WI38 (cell line): ENCODE measurements at regions not wholly inside any gene's neighbourhood (a gene's known extent, or its start where the extent isn't known, plus 50 kb on each side); places are given as distances from the start of the nearest gene placed in this dataset.
"Not testable (repeated sequence)": the region's sequence is repeated elsewhere in the genome, so short reads cannot be mapped to it uniquely, and the experiment has no call there.

Experiments
- H3K4me3 ChIP-seq: 2 replicates; pipeline ENCODE4 v1.5.1; 2011; ENCODE audit warnings: low read depth, mild to moderate bottlenecking, control low read depth, low read length
- TF ChIP-seq, protein P1 (sequence below): IDR thresholded peaks from 2 replicates; pipeline ENCODE4 v1.5.1; 2012; ENCODE audit warnings: low read depth, mild to moderate bottlenecking, control low read depth, low read length

DNA sequence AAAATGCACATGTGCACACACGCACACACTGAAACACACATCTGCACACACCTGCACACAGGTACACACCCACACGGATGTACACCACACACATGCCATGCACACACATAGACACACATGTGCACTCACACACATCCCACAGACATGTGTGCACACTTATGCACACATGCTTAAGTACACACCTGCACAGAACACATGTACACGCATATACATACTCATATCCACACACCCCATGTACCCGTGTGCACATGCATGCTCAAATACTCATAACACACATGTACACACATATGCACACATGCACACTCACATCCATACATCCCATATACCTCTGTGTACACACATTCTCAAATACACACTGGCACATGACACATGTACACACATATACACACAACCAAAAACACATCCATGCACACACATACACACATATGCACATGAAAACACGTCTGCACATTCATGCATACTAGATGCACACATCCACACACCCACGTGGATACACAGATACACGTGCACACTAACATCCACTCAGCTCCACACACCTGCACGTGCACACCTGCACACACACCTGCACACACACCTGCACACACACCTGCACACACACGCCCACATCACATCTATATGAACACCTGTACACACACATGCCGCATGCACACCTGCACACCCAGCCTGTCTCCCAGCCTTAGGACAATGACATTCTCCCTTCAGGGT is 336.7 kb downstream of the ADGRD1 start:
- TF ChIP-seq, protein P1, sequence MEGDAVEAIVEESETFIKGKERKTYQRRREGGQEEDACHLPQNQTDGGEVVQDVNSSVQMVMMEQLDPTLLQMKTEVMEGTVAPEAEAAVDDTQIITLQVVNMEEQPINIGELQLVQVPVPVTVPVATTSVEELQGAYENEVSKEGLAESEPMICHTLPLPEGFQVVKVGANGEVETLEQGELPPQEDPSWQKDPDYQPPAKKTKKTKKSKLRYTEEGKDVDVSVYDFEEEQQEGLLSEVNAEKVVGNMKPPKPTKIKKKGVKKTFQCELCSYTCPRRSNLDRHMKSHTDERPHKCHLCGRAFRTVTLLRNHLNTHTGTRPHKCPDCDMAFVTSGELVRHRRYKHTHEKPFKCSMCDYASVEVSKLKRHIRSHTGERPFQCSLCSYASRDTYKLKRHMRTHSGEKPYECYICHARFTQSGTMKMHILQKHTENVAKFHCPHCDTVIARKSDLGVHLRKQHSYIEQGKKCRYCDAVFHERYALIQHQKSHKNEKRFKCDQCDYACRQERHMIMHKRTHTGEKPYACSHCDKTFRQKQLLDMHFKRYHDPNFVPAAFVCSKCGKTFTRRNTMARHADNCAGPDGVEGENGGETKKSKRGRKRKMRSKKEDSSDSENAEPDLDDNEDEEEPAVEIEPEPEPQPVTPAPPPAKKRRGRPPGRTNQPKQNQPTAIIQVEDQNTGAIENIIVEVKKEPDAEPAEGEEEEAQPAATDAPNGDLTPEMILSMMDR, result no peak
- H3K4me3 ChIP-seq, result no peak overlapping the region

- H3K4me3 ChIP-seq, result not testable (repeated sequence)
Measured at GRCh38 chr12:131293071-131294015, 339.6 kb downstream of the ADGRD1 start.

- not testable (repeated sequence) for H3K4me3 ChIP-seq
Measured at GRCh38 chr12:131294716-131295115, 341.0 kb downstream of the ADGRD1 start.

DNA sequence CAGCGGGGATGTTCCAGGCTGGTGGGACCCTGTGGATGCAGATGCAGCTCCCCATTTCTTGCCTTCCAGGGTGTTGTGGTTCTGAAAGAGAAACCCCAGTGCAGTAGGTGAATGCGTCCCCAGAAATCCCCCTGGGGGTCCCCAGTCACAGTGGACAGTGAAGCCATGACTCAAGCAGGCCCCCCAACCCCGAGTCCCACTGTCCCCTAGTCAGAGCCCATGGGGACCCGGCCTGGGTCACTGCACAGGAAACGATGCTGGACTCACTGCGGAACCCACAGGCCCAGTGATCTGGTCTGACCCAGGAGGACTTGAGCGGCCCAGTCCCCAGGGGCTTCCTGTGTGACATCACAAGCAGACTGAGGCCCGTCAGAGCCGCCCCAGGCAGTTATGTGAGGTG is 341.4 kb downstream of the ADGRD1 start:
- H3K4me3 ChIP-seq, result not testable (repeated sequence)

- not testable (repeated sequence) for H3K4me3 ChIP-seq
Measured at GRCh38 chr12:131295559-131295958, 341.9 kb downstream of the ADGRD1 start.

DNA sequence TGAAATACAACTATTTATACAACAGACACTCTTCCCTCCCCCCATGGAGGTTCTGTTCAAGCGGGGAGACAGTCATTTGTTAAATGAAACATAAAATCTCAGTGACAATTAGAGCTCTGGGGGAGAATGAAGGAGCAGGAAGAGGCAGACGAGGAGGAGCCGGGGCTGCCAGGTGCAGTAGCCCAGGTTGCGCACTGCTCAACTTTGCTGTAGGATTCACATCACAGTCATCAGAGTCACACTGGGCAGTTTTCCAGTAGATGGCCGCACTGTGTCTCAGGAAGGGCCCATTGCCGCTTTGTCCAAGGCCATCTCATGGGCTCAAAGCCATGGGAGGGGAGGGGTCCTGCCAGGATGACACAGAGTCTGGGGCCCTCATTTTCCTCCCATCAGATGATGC is 342.4 kb downstream of the ADGRD1 start:
- H3K4me3 ChIP-seq, result not testable (repeated sequence)

DNA sequence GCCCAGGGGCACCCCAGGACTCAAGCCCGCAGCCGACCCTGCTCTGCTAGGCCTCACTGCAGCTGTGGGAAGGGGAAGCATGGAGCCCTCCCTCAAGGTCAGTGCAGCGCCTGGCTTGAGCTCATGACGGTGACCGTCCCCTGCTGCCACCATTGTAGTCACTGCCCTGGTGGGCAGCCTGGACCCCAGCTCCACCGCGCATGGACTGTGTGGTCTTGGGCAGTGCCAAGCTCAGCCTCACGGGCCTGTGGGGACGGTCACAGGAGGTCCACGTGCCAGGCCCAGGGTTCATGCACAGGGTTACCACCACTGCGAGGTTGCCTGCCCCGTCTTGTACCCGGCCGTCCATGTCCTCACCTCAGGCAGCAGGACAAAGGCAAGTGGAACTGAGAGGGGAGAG is 342.9 kb downstream of the ADGRD1 start:
- H3K4me3 ChIP-seq, result not testable (repeated sequence)

- not testable (repeated sequence) for H3K4me3 ChIP-seq
Measured at GRCh38 chr12:131298526-131299369, 345.0 kb downstream of the ADGRD1 start.

GRCh38 chr12:131299370-131299701 is 345.6 kb downstream of the ADGRD1 start:
- not testable (repeated sequence) for H3K4me3 ChIP-seq

DNA sequence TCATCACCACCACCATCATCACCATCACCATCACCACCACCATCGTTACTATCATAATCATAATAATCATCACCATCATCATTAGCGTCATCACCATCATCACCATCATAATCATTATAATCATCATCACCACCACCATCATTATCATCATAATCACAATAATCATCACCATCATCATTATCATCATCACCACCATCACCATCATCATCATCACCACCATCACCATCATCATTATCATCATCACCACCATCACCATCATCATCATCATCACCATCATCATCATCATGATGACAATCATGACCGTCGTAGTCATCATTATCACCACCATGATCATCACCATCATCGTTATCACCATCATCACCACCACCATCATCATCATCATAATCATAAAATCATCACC is 349.9 kb downstream of the ADGRD1 start:
- H3K4me3 ChIP-seq, result not testable (repeated sequence)

- H3K4me3 ChIP-seq, result not testable (repeated sequence)
Measured at GRCh38 chr12:131304642-131305041, 350.9 kb downstream of the ADGRD1 start.

DNA sequence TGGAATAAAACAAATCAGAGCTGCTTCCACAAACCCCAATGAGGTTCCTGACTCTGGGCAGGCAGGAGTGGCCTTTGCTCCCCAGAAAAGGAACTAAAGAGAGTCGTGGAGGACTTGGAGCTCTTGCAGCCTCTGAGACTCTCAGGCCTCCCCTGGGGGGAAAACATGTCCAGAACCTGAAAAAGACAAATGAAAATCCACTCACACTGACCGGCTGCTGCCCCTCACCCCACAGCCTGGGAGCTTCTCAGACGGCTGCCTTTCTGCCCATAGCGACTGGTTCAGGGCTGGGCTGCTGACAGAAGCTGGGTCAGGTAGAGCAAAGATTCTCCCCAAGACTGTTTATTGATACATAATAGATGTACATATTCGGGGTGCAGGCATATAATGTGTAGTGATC is 356.0 kb downstream of the ADGRD1 start:
- TF ChIP-seq, protein P1, result no peak
- H3K4me3 ChIP-seq, result no peak overlapping the region

- H3K4me3 ChIP-seq, result not testable (repeated sequence)
Measured at GRCh38 chr12:131310227-131310969, 356.7 kb downstream of the ADGRD1 start.

GRCh38 chr12:131311279-131311722 is 357.6 kb downstream of the ADGRD1 start:
- H3K4me3 ChIP-seq, result not testable (repeated sequence)
